CD4-positive, alpha-beta T cell (primary cell): ENCODE measurements at regions not wholly inside any gene's neighbourhood (a gene's known extent, or its start where the extent isn't known, plus 50 kb on each side); places are given as distances from the start of the nearest gene placed in this dataset.
A peak's percentile ranks its signal among the peaks of the same experiment; 100 is the strongest.

Source experiments
- ATAC-seq: fragments of 200-7000 bp; cut with Tn5 transposase; one replicate; pipeline ENCODE4 v1.10.0; 2022; ENCODE audit warnings: mild to moderate bottlenecking; ENCODE audit not compliant: poor library complexity
- CTCF ChIA-PET: fragments of 350-600 bp; sonication (Branson Sonifier 250); formaldehyde crosslinking; loops from one replicate; lab custom pipeline; 2021; ENCODE audit warnings: antibody characterized with exemption, inconsistent platforms; lab: Charles Lee
- POLR2A ChIA-PET: fragments of 350-600 bp; sonication (Branson Sonifier 250); formaldehyde crosslinking; loops from one replicate; lab custom pipeline; 2021; ENCODE audit warnings: antibody characterized with exemption, inconsistent platforms; lab: Charles Lee
- DNase-seq, 14 experiments: peaks; one replicate each; pipeline ENCODE4 v3.0.0-alpha.2; 2013 to 2020; ENCODE audit warnings: mixed read lengths in 2 of 14
- H3K27ac ChIP-seq, 2 donors: one replicate each; pipeline versions ENCODE4 v1.5.1 to v1.7.0; 2013; ENCODE audit warnings: low read length in 2 of 2, low read depth in 1 of 2, mild to moderate bottlenecking in 1 of 2
- H3K27me3 ChIP-seq, 2 experiments: 1 replicate in 1 of 2; 2 replicates in 1 of 2; pipeline versions ENCODE4 v1.6.1 to v1.7.0; 2013; ENCODE audit warnings: low read length in 2 of 2, control low read depth in 1 of 2, mild to moderate bottlenecking in 1 of 2, moderate library complexity in 1 of 2; ENCODE audit not compliant: insufficient read depth in 2 of 2, control insufficient read depth in 1 of 2
- H3K36me3 ChIP-seq: one replicate; pipeline ENCODE4 v1.6.1; 2013; ENCODE audit warnings: low read length, control low read depth; ENCODE audit not compliant: insufficient read depth
- H3K4me1 ChIP-seq: one replicate; pipeline ENCODE4 v1.6.1; 2013; ENCODE audit warnings: low read length, control low read depth; ENCODE audit not compliant: insufficient read depth
- H3K4me3 ChIP-seq: one replicate; pipeline ENCODE4 v1.5.1; 2013; ENCODE audit warnings: mild to moderate bottlenecking, low read length, moderate library complexity
- H3K9me3 ChIP-seq, 2 experiments: 1 replicate in 1 of 2; 2 replicates in 1 of 2; pipeline versions ENCODE4 v1.6.1 to v1.7.0; 2013; ENCODE audit warnings: low read length in 2 of 2, mild to moderate bottlenecking in 2 of 2, control low read depth in 1 of 2, moderate library complexity in 1 of 2; ENCODE audit not compliant: control insufficient read depth in 1 of 2, insufficient read depth in 1 of 2
- H3K27ac Mint-ChIP-seq: one replicate; pipeline ENCODE4 v1.8.0; 2020; ENCODE audit warnings: mixed read lengths
- H3K27me3 Mint-ChIP-seq: one replicate; pipeline ENCODE4 v1.8.0; 2021; ENCODE audit warnings: mixed read lengths
- H3K36me3 Mint-ChIP-seq: one replicate; pipeline ENCODE4 v1.8.0; 2021; ENCODE audit warnings: low read depth, mixed read lengths
- H3K4me1 Mint-ChIP-seq: one replicate; pipeline ENCODE4 v1.8.0; 2021; ENCODE audit warnings: low read depth, mixed read lengths
- H3K4me3 Mint-ChIP-seq: one replicate; pipeline ENCODE4 v1.8.0; 2020; ENCODE audit warnings: mild to moderate bottlenecking, mixed read lengths
- H3K9me3 Mint-ChIP-seq: one replicate; pipeline ENCODE4 v1.8.0; 2020; ENCODE audit warnings: mixed read lengths
- CTCF ChIP-seq: fragments of 200-600 bp; IDR thresholded peaks from one replicate; pipeline ENCODE4 v1.8.0; 2022; ENCODE audit warnings: antibody characterized with exemption, mild to moderate bottlenecking
- intact Hi-C, 2 experiments: fragments of 100-400 bp; cut with DNase I in 1 of 2; cut with micrococcal nuclease in 1 of 2; formaldehyde crosslinking; loops; one replicate each; pipeline versions ENCODE4 v1.15.1 to v1.9.0; 2023 to 2025; cut with DNase I, micrococcal nuclease

- Mint-ChIP-seq H3K36me3 (no peaks in the 10 kb centered on the region), H3K4me3 (no peak overlapping the region), H3K4me1 (no peaks in the 10 kb centered on the region), H3K27ac (no peak overlapping the region), H3K9me3 (peaks cover 18% of the 10 kb centered on the region), H3K27me3 (peaks cover 11% of the 10 kb centered on the region)
- ATAC-seq (no peak), DNase-seq (no peak)
- no peak overlapping the region for H3K27ac ChIP-seq
- ChIA-PET CTCF (no interaction called here), POLR2A (no interaction called here)
- intact Hi-C loops = no loop called here
- peaks cover 10 to 14% of the 10 kb centered on the region in 2 experiments for H3K9me3 ChIP-seq
- H3K36me3 ChIP-seq = no peaks in the 10 kb centered on the region
- no peaks in the 10 kb centered on the region for H3K4me1 ChIP-seq
- H3K27me3 ChIP-seq = peaks cover 0 to 6% of the 10 kb centered on the region in 2 experiments
- no peak for TF ChIP-seq CTCF
- no peak overlapping the region for H3K4me3 ChIP-seq
Observed at GRCh38 chr2:175383286-175383685, 201.8 kb upstream of the ATP5MC3 start.

DNA sequence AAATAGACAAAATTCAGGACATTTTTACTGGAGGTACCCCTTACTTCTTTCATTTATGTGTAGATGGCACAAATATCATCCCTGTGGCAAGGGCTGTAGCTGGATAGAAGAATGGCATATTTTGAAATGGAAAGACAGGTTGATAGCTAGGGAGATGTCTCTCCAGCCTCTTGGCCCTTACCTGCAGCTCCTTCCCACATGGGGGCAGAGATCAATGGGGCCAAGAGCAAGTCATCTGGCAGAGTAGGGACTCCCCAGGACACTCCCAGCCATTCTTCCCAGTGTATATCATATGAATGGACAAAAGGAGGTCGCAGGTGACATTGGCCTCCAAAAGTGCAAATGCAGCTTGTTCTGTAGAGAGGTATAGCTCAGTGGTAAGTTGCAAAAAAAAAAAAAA, 192.2 kb upstream of the ATP5MC3 start:
- Mint-ChIP-seq H3K36me3 (no peaks in the 10 kb centered on the region), H3K9me3 (no peaks in the 10 kb centered on the region), H3K27ac (no peak overlapping the region), H3K4me3 (no peak overlapping the region), H3K4me1 (no peaks in the 10 kb centered on the region), H3K27me3 (peaks cover 20% of the 10 kb centered on the region)
- intact Hi-C loops = no loop called here
- no peak for DNase-seq
- ChIA-PET CTCF (interaction anchor here (0.6 kb wide), 1 partner anchor 75 kb away, joined by 5 read pairs; no protein-coding TSS in a partner anchor), POLR2A (no interaction called here)
- Histone ChIP-seq H3K27ac (no peak overlapping the region), H3K4me3 (no peak overlapping the region), H3K27me3 (peaks cover 0 to 13% of the 10 kb centered on the region in 2 experiments), H3K36me3 (no peaks in the 10 kb centered on the region), H3K9me3 (no peaks in the 10 kb centered on the region), H3K4me1 (no peaks in the 10 kb centered on the region)
- no peak for TF ChIP-seq CTCF
- no peak for ATAC-seq

GRCh38 chr2:175372704-175373701, 191.5 kb upstream of the ATP5MC3 start:
- H3K4me3 Mint-ChIP-seq = no peak overlapping the region
- Histone ChIP-seq H3K4me3 (no peak overlapping the region), H3K9me3 (no peaks in the 10 kb centered on the region), H3K4me1 (no peaks in the 10 kb centered on the region), H3K27ac (no peak overlapping the region), H3K27me3 (peaks cover 0 to 19% of the 10 kb centered on the region in 2 experiments), H3K36me3 (no peaks in the 10 kb centered on the region)
- DNase-seq = peak in 2 of 14 experiments; percentile 2 to 10
- TF ChIP-seq CTCF = no peak
- peaks cover 20% of the 10 kb centered on the region for H3K27me3 Mint-ChIP-seq
- H3K9me3 Mint-ChIP-seq = no peaks in the 10 kb centered on the region
- H3K36me3 Mint-ChIP-seq = no peaks in the 10 kb centered on the region
- no peak overlapping the region for H3K27ac Mint-ChIP-seq
- ATAC-seq = no peak
- intact Hi-C loops = no loop called here
- ChIA-PET CTCF (no interaction called here), POLR2A (no interaction called here)
- H3K4me1 Mint-ChIP-seq = no peaks in the 10 kb centered on the region
